ENCODE measurements at regions not wholly inside any gene's neighbourhood (a gene's known extent, or its start where the extent isn't known, plus 50 kb on each side); places are given as distances from the start of the nearest gene placed in this dataset.

DNA sequence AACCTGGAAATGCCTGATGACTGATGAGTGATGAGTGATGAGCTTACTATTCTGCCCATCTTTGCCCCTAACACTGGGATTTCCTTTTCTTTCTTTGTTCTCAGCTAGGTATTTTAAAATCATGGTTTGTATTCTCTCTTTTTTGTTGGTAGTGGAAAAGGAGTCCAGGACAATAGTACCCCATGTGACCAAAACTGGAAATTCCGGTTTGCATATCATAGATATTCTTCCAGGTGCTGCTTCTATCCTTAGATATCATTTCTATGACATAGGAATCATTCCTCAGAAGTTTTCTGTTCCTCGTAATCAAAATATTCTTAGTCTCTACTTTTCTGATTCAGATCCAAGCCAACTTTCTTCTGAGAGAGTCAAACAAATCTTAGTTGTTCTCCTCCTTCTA is 320.5 kb upstream of the TET2 start:
- TF ChIP-seq EZH2phosphoT487 (IDR thresholded peaks at IDR 0.05; ENCODE audit: unreplicated experiment), result no peak
- TF ChIP-seq, protein P1, sequence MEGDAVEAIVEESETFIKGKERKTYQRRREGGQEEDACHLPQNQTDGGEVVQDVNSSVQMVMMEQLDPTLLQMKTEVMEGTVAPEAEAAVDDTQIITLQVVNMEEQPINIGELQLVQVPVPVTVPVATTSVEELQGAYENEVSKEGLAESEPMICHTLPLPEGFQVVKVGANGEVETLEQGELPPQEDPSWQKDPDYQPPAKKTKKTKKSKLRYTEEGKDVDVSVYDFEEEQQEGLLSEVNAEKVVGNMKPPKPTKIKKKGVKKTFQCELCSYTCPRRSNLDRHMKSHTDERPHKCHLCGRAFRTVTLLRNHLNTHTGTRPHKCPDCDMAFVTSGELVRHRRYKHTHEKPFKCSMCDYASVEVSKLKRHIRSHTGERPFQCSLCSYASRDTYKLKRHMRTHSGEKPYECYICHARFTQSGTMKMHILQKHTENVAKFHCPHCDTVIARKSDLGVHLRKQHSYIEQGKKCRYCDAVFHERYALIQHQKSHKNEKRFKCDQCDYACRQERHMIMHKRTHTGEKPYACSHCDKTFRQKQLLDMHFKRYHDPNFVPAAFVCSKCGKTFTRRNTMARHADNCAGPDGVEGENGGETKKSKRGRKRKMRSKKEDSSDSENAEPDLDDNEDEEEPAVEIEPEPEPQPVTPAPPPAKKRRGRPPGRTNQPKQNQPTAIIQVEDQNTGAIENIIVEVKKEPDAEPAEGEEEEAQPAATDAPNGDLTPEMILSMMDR (conservative IDR thresholded peaks at IDR 0.05; ENCODE audit: low read depth in 2 of 2), result no peak
- no peak for TF ChIP-seq POLR2AphosphoS5 (IDR thresholded peaks at IDR 0.05; ENCODE audit: low read depth)
- no peak for TF ChIP-seq JUNB (IDR thresholded peaks at IDR 0.05; ENCODE audit: unreplicated experiment)
- TF ChIP-seq NANOG (IDR thresholded peaks at IDR 0.05; ENCODE audit: borderline replicate concordance), result no peak
- TF ChIP-seq, protein P2, sequence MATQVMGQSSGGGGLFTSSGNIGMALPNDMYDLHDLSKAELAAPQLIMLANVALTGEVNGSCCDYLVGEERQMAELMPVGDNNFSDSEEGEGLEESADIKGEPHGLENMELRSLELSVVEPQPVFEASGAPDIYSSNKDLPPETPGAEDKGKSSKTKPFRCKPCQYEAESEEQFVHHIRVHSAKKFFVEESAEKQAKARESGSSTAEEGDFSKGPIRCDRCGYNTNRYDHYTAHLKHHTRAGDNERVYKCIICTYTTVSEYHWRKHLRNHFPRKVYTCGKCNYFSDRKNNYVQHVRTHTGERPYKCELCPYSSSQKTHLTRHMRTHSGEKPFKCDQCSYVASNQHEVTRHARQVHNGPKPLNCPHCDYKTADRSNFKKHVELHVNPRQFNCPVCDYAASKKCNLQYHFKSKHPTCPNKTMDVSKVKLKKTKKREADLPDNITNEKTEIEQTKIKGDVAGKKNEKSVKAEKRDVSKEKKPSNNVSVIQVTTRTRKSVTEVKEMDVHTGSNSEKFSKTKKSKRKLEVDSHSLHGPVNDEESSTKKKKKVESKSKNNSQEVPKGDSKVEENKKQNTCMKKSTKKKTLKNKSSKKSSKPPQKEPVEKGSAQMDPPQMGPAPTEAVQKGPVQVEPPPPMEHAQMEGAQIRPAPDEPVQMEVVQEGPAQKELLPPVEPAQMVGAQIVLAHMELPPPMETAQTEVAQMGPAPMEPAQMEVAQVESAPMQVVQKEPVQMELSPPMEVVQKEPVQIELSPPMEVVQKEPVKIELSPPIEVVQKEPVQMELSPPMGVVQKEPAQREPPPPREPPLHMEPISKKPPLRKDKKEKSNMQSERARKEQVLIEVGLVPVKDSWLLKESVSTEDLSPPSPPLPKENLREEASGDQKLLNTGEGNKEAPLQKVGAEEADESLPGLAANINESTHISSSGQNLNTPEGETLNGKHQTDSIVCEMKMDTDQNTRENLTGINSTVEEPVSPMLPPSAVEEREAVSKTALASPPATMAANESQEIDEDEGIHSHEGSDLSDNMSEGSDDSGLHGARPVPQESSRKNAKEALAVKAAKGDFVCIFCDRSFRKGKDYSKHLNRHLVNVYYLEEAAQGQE (IDR thresholded peaks at IDR 0.05; ENCODE audit: unreplicated experiment), result no peak
- no peak for TF ChIP-seq CREB1 (CRISPR knock-in tag; IDR thresholded peaks at IDR 0.05; ENCODE audit: low read depth)
- TF ChIP-seq, protein P3, sequence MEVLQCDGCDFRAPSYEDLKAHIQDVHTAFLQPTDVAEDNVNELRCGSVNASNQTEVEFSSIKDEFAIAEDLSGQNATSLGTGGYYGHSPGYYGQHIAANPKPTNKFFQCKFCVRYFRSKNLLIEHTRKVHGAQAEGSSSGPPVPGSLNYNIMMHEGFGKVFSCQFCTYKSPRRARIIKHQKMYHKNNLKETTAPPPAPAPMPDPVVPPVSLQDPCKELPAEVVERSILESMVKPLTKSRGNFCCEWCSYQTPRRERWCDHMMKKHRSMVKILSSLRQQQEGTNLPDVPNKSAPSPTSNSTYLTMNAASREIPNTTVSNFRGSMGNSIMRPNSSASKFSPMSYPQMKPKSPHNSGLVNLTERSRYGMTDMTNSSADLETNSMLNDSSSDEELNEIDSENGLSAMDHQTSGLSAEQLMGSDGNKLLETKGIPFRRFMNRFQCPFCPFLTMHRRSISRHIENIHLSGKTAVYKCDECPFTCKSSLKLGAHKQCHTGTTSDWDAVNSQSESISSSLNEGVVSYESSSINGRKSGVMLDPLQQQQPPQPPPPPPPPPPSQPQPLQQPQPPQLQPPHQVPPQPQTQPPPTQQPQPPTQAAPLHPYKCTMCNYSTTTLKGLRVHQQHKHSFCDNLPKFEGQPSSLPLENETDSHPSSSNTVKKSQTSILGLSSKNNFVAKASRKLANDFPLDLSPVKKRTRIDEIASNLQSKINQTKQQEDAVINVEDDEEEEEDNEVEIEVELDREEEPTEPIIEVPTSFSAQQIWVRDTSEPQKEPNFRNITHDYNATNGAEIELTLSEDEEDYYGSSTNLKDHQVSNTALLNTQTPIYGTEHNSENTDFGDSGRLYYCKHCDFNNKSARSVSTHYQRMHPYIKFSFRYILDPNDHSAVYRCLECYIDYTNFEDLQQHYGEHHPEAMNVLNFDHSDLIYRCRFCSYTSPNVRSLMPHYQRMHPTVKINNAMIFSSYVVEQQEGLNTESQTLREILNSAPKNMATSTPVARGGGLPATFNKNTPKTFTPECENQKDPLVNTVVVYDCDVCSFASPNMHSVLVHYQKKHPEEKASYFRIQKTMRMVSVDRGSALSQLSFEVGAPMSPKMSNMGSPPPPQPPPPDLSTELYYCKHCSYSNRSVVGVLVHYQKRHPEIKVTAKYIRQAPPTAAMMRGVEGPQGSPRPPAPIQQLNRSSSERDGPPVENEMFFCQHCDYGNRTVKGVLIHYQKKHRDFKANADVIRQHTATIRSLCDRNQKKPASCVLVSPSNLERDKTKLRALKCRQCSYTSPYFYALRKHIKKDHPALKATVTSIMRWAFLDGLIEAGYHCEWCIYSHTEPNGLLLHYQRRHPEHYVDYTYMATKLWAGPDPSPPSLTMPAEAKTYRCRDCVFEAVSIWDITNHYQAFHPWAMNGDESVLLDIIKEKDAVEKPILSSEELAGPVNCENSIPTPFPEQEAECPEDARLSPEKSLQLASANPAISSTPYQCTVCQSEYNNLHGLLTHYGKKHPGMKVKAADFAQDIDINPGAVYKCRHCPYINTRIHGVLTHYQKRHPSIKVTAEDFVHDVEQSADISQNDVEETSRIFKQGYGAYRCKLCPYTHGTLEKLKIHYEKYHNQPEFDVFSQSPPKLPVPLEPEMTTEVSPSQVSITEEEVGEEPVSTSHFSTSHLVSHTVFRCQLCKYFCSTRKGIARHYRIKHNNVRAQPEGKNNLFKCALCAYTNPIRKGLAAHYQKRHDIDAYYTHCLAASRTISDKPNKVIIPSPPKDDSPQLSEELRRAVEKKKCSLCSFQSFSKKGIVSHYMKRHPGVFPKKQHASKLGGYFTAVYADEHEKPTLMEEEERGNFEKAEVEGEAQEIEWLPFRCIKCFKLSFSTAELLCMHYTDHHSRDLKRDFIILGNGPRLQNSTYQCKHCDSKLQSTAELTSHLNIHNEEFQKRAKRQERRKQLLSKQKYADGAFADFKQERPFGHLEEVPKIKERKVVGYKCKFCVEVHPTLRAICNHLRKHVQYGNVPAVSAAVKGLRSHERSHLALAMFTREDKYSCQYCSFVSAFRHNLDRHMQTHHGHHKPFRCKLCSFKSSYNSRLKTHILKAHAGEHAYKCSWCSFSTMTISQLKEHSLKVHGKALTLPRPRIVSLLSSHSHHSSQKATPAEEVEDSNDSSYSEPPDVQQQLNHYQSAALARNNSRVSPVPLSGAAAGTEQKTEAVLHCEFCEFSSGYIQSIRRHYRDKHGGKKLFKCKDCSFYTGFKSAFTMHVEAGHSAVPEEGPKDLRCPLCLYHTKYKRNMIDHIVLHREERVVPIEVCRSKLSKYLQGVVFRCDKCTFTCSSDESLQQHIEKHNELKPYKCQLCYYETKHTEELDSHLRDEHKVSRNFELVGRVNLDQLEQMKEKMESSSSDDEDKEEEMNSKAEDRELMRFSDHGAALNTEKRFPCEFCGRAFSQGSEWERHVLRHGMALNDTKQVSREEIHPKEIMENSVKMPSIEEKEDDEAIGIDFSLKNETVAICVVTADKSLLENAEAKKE (CRISPR knock-in tag; IDR thresholded peaks at IDR 0.05), result no peak
- no peak for TF ChIP-seq EZH2 (IDR thresholded peaks at IDR 0.05; ENCODE audit: low read depth, unreplicated experiment)
- no peak for TF ChIP-seq ZNF114 (CRISPR knock-in tag; IDR thresholded peaks at IDR 0.05)
- no peak for TF ChIP-seq STAT1 (IDR thresholded peaks at IDR 0.05; ENCODE audit: unreplicated experiment)
- TF ChIP-seq, protein P4, sequence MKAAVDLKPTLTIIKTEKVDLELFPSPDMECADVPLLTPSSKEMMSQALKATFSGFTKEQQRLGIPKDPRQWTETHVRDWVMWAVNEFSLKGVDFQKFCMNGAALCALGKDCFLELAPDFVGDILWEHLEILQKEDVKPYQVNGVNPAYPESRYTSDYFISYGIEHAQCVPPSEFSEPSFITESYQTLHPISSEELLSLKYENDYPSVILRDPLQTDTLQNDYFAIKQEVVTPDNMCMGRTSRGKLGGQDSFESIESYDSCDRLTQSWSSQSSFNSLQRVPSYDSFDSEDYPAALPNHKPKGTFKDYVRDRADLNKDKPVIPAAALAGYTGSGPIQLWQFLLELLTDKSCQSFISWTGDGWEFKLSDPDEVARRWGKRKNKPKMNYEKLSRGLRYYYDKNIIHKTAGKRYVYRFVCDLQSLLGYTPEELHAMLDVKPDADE (IDR thresholded peaks at IDR 0.05), result no peak
